Glomerular endothelial cell (primary cell): ENCODE measurements at regions not wholly inside any gene's neighbourhood (a gene's known extent, or its start where the extent isn't known, plus 50 kb on each side); places are given as distances from the start of the nearest gene placed in this dataset.
A peak's percentile ranks its signal among the peaks of the same experiment; 100 is the strongest.

Experiments used
- DNase-seq: peaks from one replicate; pipeline ENCODE4 v3.0.0-alpha.2; 2011; ENCODE audit warnings: low read depth, low spot score; ENCODE audit errors: extremely low read depth

DNA sequence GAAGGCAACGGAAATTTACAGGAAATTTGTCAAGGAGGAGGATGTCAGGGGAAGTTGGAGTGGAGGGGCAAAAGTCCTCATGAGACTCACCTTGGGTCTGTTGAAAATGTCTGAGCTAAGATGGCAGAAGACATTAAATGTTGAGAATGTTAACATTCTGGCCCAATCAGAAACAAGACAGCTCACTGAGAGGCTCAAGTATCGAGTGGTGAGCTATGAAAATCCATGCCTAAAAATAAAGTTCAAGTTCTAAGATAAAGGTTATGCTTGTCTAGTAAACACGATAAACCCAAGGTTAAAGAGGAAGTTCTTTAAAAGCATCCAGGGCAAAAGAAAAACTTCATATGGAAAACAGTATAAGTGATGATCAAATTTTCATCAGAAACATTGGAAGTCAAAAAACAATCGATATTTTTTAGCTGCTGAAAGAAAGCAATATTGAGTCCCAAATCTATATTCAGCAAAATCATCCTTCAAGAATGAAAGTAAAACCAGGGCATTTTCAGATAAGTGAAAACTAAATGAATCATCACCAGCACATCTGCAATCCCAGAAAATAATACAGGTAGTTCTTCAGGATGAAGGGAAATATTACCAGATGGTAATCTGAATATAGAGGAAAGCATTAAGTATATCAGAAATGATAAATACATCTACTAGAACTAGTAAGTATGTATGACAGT, 462.4 kb downstream of the TLL1 start:
- no peak for DNase-seq

GRCh38 chr4:166341992-166342391, 469.0 kb downstream of the TLL1 start:
- no peak for DNase-seq

- no peak for DNase-seq
Measured at GRCh38 chr4:166363198-166363597, 490.2 kb downstream of the TLL1 start.

DNA sequence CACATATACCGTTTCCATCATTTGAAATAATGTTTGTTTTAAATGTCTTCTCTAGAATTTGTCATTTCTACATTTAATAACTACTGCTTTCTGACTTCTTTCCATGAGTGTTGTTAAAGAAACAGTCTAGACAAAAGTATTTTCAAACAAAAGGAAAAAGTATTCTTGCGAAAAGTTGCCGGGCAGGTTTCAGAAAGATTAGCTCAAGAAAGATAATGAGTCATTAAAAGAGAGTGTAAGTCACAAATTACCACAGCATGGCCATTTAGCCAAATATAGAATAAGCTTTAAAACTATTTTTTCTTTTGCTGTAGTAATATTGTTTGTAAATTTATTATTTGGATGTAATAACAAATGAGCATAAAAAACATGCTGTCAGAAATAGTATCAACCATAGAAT, 493.0 kb downstream of the TLL1 start:
- DNase-seq: no peak

DNA sequence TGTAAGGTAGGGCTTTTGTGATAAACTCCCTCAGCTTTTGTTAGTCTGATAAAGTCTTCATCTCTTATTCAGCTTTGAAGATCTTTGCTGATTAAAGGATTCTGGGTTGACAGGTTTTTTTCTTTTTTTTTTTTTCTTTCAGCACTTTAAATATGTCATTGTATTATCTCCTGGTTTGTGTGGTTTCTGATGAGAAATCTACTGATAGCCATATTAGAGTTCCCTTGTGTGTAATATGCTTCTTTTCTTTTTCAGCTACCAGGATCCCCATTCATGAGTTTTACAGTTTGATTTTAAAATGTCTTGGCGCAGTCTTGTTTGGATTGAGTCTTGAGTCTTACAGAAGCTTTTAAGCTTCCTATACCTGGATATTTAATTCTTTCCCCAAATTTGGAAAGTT, 504.5 kb downstream of the TLL1 start:
- DNase-seq: no peak

GRCh38 chr4:166386491-166387360, 513.7 kb downstream of the TLL1 start:
- no peak for DNase-seq

GRCh38 chr4:166391501-166391900, 518.5 kb downstream of the TLL1 start:
- DNase-seq: no peak

DNA sequence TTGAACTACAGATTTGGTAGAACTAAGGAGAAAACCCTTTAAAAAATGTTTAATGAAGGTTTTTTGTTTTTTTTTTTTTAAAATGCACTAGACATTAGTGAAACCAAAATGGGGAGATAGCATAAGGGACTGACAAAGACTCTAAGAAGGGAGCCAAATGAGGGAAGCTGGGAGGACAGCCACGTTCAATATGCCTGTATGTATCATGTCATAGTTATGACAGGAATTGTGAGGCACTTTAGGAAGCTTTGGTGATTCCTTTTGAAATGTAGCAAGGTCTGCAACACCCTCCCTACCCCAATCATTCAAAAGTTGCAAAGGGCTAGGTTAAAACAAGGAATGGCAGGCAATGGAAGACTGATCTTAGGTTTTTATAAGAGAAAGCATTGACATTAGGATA, 526.0 kb downstream of the TLL1 start:
- DNase-seq: no peak

DNA sequence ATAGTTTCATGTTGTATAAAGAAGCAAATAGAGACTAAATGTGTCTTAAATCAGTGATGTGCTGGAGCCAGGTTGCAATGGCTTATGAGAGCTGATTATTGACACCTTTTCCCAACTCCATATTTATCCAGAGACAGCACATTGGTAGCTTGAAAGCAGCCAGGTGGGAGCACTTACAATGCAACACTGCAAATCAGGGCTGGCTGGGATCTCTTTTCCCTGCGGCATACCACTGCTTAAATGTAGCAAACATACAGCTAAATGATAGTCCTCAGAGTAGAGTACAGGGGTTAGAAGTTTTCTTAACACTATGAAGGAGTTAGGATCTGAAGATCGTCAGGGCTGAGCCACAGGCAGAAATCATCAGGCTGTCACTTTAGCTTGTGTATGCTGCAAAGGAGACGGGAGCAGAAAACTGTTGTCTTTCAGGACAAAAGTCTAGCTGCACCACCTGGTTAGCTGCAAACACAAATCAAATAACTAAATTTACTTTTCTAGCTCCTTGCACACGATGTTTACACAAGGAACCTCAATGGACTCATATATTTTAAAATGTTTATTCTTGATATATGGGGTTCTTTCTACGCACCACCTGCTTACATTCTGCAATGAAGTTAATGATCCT, 527.3 kb downstream of the TLL1 start:
- DNase-seq: no peak

GRCh38 chr4:166413356-166413755, 540.3 kb downstream of the TLL1 start:
- DNase-seq: no peak

DNA sequence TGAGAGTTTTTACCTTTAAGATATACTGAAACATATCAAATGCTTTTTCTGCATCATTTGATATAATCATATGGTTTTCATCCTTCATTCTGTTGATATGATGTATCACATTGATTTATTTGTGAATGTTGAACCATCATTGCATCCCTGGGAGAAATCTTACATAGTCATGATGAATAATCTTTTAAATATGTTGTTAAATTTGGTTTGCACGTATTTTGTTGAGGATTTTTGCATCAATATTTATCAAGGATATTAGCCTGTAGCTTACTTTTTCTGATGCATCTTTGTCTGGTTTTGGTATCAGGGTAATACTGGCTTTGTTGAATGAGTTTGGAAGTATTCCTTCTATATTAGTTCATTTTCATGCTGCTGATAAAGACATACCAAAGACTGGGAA, 541.4 kb downstream of the TLL1 start:
- no peak for DNase-seq

- no peak for DNase-seq
Measured at GRCh38 chr4:166415749-166416148, 542.7 kb downstream of the TLL1 start.

DNA sequence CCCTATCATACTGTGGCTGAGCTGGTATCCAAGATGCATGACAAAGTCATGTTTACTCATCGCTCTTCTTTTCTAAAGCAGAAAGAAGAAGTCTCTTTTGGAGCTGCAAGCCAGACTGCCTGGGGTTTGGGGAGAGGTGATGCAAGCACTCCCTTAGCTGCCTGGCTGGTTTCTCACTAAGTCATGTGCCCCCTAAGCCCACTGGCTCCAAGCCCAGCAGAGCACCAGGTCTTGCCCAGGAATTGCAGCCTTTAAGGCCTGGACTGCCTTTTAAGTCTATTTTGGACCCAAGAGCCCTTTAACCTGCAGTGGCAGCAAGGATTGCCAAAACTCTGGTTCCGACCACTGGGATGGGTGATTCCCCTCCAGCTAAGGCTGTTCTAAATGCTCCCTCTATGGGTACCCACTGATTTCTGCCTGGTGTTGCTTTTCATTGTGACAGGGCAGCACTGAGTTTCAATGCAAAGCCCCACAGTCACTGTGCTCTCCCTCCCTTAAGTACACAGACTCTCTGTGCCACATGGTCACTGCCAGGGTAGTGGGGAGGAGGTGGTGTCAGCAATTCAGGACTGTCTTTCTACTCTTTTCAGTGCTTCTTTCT, 548.6 kb downstream of the TLL1 start:
- DNase-seq: no peak

GRCh38 chr4:166422475-166422874, 549.4 kb downstream of the TLL1 start:
- DNase-seq: no peak

DNA sequence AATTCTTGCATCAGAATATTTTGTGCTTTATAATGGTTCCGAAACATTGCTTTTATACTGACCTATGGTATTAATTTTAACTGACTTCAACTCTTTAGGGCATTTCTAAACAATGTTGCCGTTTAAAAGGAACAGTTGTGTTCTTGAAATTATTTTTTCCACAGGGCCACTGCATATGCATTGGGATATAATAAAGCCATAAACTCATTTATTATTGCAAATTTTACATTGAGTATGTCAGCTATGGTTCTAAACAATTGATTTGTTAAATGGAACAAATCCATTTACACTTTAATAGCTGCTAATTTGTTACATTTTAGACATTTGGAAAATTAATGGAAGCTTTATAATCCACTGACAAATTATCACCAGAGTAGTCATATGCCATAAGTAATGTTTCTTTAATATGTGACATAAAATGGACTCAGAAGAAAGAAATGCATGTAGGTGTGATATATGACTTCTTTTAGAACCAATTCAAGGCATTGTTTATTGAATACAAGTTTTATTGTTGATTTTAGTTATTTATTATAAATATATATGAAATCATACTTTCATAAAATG, 553.3 kb downstream of the TLL1 start:
- no peak for DNase-seq

- no peak for DNase-seq
Measured at GRCh38 chr4:166432125-166432524, 559.1 kb downstream of the TLL1 start.

DNA sequence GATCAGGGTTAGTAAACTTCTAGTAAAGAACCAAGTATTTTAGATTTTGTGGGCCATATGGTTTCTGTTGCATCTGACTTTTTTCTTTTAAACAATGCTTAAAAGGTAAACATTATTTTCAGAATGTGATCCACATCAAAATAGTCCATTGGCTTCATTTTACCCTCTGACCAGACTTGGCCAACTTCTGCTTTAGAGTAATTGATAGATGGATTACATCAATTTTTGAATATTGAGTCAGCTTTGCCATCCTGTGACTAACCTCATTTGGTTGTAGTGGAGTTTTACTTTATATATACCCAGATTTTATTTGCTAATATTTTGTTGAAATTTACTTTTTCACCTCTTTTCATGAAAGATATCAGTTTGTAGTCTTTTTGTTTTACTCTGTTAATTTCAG, 559.8 kb downstream of the TLL1 start:
- DNase-seq: no peak

DNA sequence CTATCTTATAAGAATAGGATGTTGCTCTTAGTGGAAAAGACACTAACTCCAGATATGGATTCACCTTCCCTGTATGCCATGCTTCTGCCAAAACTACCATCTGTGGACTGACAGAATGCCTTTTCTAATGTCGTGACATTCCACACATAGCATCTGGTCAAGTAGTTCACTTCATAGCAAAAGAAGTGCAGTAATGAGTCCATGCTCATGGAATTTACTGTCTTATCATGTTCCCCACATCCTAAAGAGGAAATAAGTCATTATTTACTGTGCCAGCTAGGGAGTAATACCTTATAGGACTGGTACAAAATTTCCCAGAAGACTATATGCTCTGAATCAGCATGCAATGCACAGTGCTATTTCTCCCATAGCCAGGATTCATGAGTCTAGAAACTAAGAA, 562.4 kb downstream of the TLL1 start:
- DNase-seq: peak; percentile 5

DNA sequence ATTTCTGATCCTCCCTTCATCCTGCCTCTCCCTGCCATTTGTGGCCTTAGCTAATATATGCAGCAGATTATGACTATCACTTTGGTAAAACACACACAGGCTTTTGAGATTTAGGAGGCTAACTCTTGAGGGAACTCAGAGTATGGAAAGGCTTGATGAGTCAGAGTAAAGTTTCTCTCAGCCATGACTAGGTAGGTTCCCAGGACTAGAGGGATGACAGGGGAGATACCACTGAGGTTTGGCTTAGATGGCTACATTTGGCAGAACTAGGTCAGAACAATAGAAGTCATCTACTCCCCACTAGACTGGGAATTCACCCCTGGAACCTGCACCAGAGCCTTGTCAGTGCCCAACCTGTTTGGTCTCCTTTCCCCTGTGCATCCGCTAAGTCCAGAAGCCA, 585.7 kb downstream of the TLL1 start:
- no peak for DNase-seq

GRCh38 chr4:166459621-166460020, 586.6 kb downstream of the TLL1 start:
- DNase-seq: no peak
